Choroid plexus epithelial cell (primary cell): ENCODE measurements at regions not wholly inside any gene's neighbourhood (a gene's known extent, or its start where the extent isn't known, plus 50 kb on each side); places are given as distances from the start of the nearest gene placed in this dataset.

Experiments
- DNase-seq: peaks from one replicate; pipeline ENCODE4 v3.0.0-alpha.2; 2010; ENCODE audit warnings: low read depth
- H3K4me3 ChIP-seq: 2 replicates; pipeline ENCODE4 v1.5.1; 2011; ENCODE audit warnings: low read depth, mild to moderate bottlenecking, control low read depth, low read length, moderate library complexity
- TF ChIP-seq, protein P1 (sequence below): conservative IDR thresholded peaks from 2 replicates; pipeline ENCODE4 v1.5.1; 2011; ENCODE audit warnings: low read depth, mild to moderate bottlenecking, control low read depth, inconsistent platforms, low read length, moderate library complexity

DNA sequence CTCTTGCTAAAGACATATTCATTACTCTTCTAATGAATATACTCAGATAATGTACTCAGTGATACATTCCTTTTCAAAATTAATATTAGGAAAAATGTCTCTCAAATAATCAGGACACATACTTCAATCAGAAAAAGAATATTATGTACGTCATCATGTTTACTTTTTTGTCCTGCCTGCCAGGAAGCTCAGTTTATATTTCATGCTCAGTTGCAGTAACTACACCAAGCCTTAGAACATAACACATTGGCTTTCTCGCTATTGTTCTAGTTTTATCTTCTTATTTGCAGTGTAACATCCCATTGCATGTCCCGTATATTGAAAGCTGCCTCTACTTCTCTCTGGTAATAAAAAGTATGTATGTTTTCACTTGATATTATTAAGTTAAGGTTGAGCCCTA, 181.5 kb upstream of the LPP start:
- no peak overlapping the region for H3K4me3 ChIP-seq
- TF ChIP-seq, protein P1, sequence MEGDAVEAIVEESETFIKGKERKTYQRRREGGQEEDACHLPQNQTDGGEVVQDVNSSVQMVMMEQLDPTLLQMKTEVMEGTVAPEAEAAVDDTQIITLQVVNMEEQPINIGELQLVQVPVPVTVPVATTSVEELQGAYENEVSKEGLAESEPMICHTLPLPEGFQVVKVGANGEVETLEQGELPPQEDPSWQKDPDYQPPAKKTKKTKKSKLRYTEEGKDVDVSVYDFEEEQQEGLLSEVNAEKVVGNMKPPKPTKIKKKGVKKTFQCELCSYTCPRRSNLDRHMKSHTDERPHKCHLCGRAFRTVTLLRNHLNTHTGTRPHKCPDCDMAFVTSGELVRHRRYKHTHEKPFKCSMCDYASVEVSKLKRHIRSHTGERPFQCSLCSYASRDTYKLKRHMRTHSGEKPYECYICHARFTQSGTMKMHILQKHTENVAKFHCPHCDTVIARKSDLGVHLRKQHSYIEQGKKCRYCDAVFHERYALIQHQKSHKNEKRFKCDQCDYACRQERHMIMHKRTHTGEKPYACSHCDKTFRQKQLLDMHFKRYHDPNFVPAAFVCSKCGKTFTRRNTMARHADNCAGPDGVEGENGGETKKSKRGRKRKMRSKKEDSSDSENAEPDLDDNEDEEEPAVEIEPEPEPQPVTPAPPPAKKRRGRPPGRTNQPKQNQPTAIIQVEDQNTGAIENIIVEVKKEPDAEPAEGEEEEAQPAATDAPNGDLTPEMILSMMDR, result no peak
- DNase-seq, result no peak

DNA sequence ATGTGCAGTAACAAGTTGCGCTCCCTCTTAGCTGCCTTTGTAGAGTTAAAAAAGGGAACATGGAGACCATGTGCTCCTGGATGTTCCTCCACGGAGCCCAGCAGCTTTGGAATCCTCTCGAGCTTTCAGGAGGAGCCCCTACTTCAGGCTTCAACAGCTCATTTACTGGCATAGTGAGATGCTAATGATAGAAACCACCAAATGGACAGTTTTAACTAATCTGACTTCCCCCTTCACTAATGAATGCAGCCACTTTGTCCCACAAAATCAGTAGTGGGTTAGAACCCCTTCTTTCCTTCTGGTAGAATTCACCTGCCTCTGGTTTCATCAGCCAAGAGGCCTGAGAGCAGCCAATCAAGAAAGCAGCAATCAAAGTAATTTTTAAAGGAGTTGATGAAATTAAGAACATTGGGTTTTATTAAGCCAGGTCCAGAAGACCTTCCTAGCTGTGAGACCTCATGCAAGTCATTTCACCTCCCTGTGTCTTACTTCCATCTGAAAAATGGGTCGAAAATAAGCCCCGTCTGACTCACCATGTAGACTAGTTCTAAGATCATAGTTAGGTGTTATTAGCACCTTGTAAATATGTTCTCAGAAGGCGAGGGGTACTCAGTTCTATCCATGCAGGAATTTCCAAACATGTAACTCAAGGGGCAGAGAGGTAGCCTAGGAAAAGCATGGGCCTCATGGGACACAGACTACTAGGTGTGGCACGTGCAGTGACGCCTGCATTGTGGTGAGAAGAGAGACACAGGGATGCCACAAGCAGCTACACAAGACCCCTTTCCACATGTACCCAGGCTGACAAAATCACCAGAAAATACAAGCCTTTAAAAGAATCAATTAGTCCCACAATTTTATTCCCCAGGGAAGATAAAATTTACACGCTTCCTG, 179.7 kb upstream of the LPP start:
- DNase-seq, result no peak
- TF ChIP-seq, protein P1, result no peak
- H3K4me3 ChIP-seq, result no peak overlapping the region

DNA sequence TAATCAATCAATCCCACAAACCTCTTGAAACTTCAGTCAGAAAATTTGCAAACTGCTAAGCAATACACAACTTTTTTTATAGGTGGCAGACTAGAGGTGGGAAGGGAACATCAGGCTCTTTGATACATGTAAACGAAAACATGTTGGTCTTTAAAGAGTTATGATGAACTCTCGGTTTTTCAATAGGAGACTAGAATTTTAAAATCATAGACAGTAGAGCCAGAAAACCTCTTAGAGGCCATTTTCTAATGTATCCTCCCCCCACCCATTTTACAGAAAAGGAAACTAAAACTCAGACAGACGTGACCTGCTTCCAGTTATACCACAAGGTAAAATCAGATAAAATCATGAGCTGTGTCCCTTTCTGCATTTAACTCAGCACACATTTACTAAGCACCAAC, 179.1 kb upstream of the LPP start:
- TF ChIP-seq, protein P1, result peak; percentile 28
- H3K4me3 ChIP-seq, result no peak overlapping the region
- no peak for DNase-seq

DNA sequence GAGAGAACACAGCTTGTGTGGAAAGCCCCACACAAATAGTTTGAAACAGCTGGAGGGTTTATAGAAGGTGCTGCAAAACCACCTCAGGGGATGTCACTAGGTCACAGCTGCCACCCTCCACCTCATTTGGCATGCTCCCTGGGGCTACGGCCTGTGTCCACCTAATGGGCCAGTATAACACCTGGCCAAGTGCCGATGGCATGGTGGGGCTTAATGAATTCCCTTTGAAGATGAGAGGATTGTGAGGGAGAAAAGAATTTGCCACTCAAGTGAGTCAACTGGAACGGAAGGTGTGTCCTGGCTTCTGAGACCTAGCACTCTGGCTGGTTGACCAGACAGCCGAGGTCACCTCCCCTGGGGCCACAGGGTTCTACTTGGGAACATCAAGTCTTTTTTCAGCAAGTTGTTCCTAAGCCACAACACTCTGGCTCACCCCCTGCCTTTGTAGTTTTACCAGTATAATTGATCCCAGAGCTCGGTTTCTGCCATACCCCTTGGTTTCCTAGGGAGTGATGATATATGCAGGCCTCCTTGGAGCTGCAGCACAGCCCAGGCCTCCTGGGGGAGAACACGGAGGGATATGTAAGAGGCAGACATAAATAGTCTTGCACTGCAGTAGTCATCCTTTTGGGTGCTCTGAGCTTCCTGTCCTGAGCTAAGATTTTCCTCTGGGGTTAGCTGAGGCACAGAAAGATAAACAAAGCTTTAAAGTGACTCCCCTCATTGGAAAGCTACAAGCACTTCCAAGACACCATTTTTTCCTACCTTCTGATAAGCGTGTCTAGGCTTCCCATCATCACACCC, 178.2 kb upstream of the LPP start:
- TF ChIP-seq, protein P1, result no peak
- DNase-seq, result peak; percentile 56
- no peak overlapping the region for H3K4me3 ChIP-seq

DNA sequence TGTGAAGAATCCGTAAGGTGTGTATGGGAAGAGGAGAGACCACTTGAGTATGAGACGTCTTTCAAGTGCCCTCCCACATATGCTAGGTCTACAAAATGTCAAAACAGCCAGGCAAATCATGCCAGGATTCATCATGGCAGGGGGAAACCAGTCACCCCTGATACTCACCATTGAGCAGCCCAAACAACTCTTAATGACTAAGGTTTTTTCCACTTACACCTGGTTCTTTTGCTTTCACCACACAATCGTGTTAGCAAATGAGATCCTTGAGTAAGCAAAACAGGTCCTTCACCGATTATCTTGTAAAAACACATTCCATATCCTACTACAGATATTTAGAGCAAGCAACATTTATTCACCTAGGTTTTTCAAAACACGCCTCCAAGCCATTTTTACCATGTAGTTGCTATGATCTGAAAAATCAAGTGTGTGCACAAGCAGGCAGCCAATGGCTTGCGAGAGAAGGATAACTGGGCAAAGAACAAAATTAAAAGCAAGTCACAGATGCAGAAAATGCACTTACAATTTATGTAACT, 177.5 kb upstream of the LPP start:
- no peak overlapping the region for H3K4me3 ChIP-seq
- DNase-seq, result no peak
- TF ChIP-seq, protein P1, result no peak

DNA sequence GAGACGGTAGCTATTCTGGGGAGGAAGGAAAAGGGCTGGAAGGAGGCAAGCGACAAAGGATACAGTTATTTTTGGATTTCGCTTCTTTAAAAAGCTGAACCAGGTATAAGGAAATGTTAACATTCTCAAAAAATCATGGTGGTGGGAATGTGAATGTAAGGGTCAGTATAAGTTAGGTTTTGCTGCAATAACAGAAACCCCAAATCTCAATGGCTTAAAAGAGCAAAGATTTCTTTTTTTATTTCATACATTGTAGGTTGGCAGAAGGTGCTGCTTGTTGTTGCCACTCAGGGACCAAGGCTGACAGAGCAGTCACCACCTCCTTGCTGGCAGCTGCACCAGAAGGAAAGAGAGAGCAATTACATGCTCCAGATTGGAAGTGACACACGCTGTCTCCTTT, 176.3 kb upstream of the LPP start:
- TF ChIP-seq, protein P1, result no peak
- DNase-seq, result no peak

More for the DNA sequence above, 176.3 kb upstream of the LPP start:
- no peak overlapping the region for H3K4me3 ChIP-seq
